HEK293 (cell line): ENCODE measurements at regions not wholly inside any gene's neighbourhood (a gene's known extent, or its start where the extent isn't known, plus 50 kb on each side); places are given as distances from the start of the nearest gene placed in this dataset.

Source experiments
- CTCF ChIA-PET: fragments of 350-600 bp; formaldehyde crosslinking; extraction: SDS; loops from one replicate; lab custom pipeline; 2021; ENCODE audit warnings: antibody characterized with exemption; lab: Yijun Ruan, JAX
- POLR2A ChIA-PET: fragments of 300-600 bp; formaldehyde crosslinking; extraction: SDS; loops from one replicate; lab custom pipeline; 2020; ENCODE audit warnings: antibody characterized with exemption, inconsistent platforms; lab: Yijun Ruan, JAX
- H3K27ac ChIP-seq: fragments of 200-500 bp; sonication (Bioruptor generic); 2 replicates; pipeline ENCODE4 v1.5.1; 2014; ENCODE audit warnings: low read depth, low read length, control low read depth, inconsistent platforms; ENCODE audit errors: extremely low read depth
- H3K36me3 ChIP-seq, 2 experiments: fragments of 200-500 bp in 1 of 2; sonication (Bioruptor generic) in 1 of 2; 1 replicate in 1 of 2; 2 replicates in 1 of 2; pipeline ENCODE4 v1.5.1; 2014 to 2017; ENCODE audit warnings: inconsistent platforms in 2 of 2, low read length in 2 of 2; ENCODE audit not compliant: control insufficient read depth in 2 of 2, insufficient read depth in 1 of 2
- H3K4me1 ChIP-seq: fragments of 200-500 bp; sonication (Bioruptor generic); 2 replicates; pipeline ENCODE4 v1.5.1; 2014; ENCODE audit warnings: mild to moderate bottlenecking, low read length, inconsistent platforms; ENCODE audit not compliant: control insufficient read depth, insufficient read depth
- H3K4me3 ChIP-seq: 2 replicates; pipeline ENCODE4 v1.5.1; 2011; ENCODE audit warnings: low read depth, mild to moderate bottlenecking, control low read depth, low read length, moderate library complexity
- H3K9me3 ChIP-seq: fragments of 200-500 bp; sonication (Bioruptor generic); 2 replicates; pipeline ENCODE4 v1.5.1; 2014; ENCODE audit warnings: low read depth, low read length, inconsistent platforms; ENCODE audit not compliant: control insufficient read depth, insufficient read depth
- ATF2 ChIP-seq: fragments of 450-650 bp; formaldehyde crosslinking; IDR thresholded peaks from 2 replicates; pipeline ENCODE4 v1.5.1; 2016; ENCODE audit warnings: missing biosample characterization, missing genetic modification characterization, low read depth
- ELK4 ChIP-seq: IDR thresholded peaks from 2 replicates; pipeline ENCODE4 v1.6.1; 2011; ENCODE audit warnings: mild to moderate bottlenecking, low read depth, low read length, borderline replicate concordance
- KLF17 ChIP-seq: fragments of 450-650 bp; formaldehyde crosslinking; IDR thresholded peaks from 2 replicates; pipeline ENCODE4 v1.5.1; 2016; ENCODE audit warnings: missing biosample characterization, missing genetic modification characterization
- ZBTB49 ChIP-seq: fragments of 450-650 bp; formaldehyde crosslinking; IDR thresholded peaks from 2 replicates; pipeline ENCODE4 v1.5.1; 2016; ENCODE audit warnings: missing biosample characterization, missing genetic modification characterization, low read depth
- ZBTB6 ChIP-seq: fragments of 450-650 bp; formaldehyde crosslinking; IDR thresholded peaks from 2 replicates; pipeline ENCODE4 v1.5.1; 2017; ENCODE audit warnings: missing biosample characterization, missing genetic modification characterization
- ZNF223 ChIP-seq: fragments of 450-650 bp; formaldehyde crosslinking; IDR thresholded peaks from 2 replicates; pipeline ENCODE4 v1.5.1; 2016; ENCODE audit warnings: missing biosample characterization, missing genetic modification characterization
- ZNF48 ChIP-seq: fragments of 450-650 bp; formaldehyde crosslinking; IDR thresholded peaks from 2 replicates; pipeline ENCODE4 v1.5.1; 2016; ENCODE audit warnings: missing biosample characterization, missing genetic modification characterization
- ZNF501 ChIP-seq: fragments of 450-650 bp; formaldehyde crosslinking; IDR thresholded peaks from 2 replicates; pipeline ENCODE4 v1.5.1; 2016; ENCODE audit warnings: missing biosample characterization, missing genetic modification characterization
- ZNF558 ChIP-seq: fragments of 450-650 bp; formaldehyde crosslinking; IDR thresholded peaks from 2 replicates; pipeline ENCODE4 v1.5.1; 2016; ENCODE audit warnings: missing biosample characterization, missing genetic modification characterization
- ZNF664 ChIP-seq: fragments of 450-650 bp; formaldehyde crosslinking; IDR thresholded peaks from 2 replicates; pipeline ENCODE4 v1.5.1; 2016; ENCODE audit warnings: missing biosample characterization, missing genetic modification characterization
- ZNF792 ChIP-seq: fragments of 450-650 bp; formaldehyde crosslinking; IDR thresholded peaks from 2 replicates; pipeline ENCODE4 v1.5.1; 2016; ENCODE audit warnings: missing biosample characterization, missing genetic modification characterization
- ZSCAN16 ChIP-seq: fragments of 450-650 bp; formaldehyde crosslinking; IDR thresholded peaks from 2 replicates; pipeline ENCODE4 v1.5.1; 2016; ENCODE audit warnings: missing biosample characterization, missing genetic modification characterization

- no peak for TF ChIP-seq ELK4
Measured at GRCh38 chr5:3000631-3001030, 249.2 kb upstream of the IRX2 start (continued).

- H3K4me1 ChIP-seq = no peaks in the 10 kb centered on the region
- TF ChIP-seq ZSCAN16 (tag by site-specific recombination) (no peak), ZNF792 (no peak), ZNF664 (tag by site-specific recombination) (no peak)
- no peak overlapping the region for H3K27ac ChIP-seq
- no peak overlapping the region for H3K4me3 ChIP-seq
- no peaks in the 10 kb centered on the region for H3K9me3 ChIP-seq
- POLR2A ChIA-PET = no interaction called here
- no peaks in the 10 kb centered on the region for H3K36me3 ChIP-seq
- CTCF ChIA-PET = no interaction called here
Measured at GRCh38 chr5:2999926-3000325, 248.4 kb upstream of the IRX2 start.

GRCh38 chr5:2998106-2998505 is 246.6 kb upstream of the IRX2 start:
- TF ChIP-seq ZNF558 (tag by site-specific recombination) = no peak
- TF ChIP-seq ZBTB6 (tag by site-specific recombination) = no peak
- no peak for TF ChIP-seq ATF2 (tag by site-specific recombination)
- no peak for TF ChIP-seq ZBTB49 (tag by site-specific recombination)
- TF ChIP-seq ZNF501 (tag by site-specific recombination) = no peak
- H3K36me3 ChIP-seq = no peaks in the 10 kb centered on the region
- CTCF ChIA-PET = no interaction called here
- no peaks in the 10 kb centered on the region for H3K4me1 ChIP-seq
- POLR2A ChIA-PET = no interaction called here
- no peak overlapping the region for H3K4me3 ChIP-seq
- H3K9me3 ChIP-seq = no peaks in the 10 kb centered on the region
- H3K27ac ChIP-seq = no peak overlapping the region

- Histone ChIP-seq H3K4me1 (no peaks in the 10 kb centered on the region), H3K4me3 (no peak overlapping the region), H3K27ac (no peak overlapping the region), H3K9me3 (no peaks in the 10 kb centered on the region), H3K36me3 (no peaks in the 10 kb centered on the region)
- POLR2A ChIA-PET = no interaction called here
- CTCF ChIA-PET = no interaction called here
- TF ChIP-seq ZNF223 (tag by site-specific recombination) = no peak
- TF ChIP-seq KLF17 (tag by site-specific recombination) = no peak
- no peak for TF ChIP-seq ZNF48 (tag by site-specific recombination)
Measured at GRCh38 chr5:2997179-2997578, 245.7 kb upstream of the IRX2 start.
